ENCODE measurements at regions not wholly inside any gene's neighbourhood (a gene's known extent, or its start where the extent isn't known, plus 50 kb on each side); places are given as distances from the start of the nearest gene placed in this dataset.

DNA sequence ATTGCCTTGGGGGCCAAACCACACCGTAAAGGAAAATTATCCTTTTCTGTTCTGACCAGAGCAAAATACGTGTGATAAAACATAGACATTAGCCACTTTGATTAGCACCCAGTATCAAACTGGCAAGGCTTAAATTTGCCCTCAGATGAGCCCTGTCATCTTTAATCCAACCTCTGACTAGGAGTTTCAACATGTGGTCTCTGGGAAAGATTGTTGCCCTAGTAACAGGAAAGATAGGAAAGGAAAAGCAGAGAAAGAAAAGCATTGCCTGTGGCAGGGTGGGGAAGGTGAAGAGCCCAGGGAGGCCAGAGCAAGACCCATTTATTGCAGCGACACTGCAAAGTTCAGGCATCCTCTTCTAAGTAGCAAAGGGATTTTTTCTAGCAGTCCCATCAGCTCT, 181.5 kb upstream of the SCN7A start:
- Histone ChIP-seq H3K4me1 (ENCODE audit: insufficient read depth, poor library complexity, severe bottlenecking) (no peaks in the 10 kb centered on the region), H3K36me3 (ENCODE audit: low read depth) (no peaks in the 10 kb centered on the region), H3K27me3 (ENCODE audit: insufficient read depth, poor library complexity, severe bottlenecking) (no peaks in the 10 kb centered on the region), H3K4me3 (ENCODE audit: severe bottlenecking) (no peak overlapping the region), H3K9me3 (ENCODE audit: severe bottlenecking) (no peaks in the 10 kb centered on the region), H3K27ac (ENCODE audit: poor library complexity, severe bottlenecking) (no peak overlapping the region)
- TF ChIP-seq, protein P1, sequence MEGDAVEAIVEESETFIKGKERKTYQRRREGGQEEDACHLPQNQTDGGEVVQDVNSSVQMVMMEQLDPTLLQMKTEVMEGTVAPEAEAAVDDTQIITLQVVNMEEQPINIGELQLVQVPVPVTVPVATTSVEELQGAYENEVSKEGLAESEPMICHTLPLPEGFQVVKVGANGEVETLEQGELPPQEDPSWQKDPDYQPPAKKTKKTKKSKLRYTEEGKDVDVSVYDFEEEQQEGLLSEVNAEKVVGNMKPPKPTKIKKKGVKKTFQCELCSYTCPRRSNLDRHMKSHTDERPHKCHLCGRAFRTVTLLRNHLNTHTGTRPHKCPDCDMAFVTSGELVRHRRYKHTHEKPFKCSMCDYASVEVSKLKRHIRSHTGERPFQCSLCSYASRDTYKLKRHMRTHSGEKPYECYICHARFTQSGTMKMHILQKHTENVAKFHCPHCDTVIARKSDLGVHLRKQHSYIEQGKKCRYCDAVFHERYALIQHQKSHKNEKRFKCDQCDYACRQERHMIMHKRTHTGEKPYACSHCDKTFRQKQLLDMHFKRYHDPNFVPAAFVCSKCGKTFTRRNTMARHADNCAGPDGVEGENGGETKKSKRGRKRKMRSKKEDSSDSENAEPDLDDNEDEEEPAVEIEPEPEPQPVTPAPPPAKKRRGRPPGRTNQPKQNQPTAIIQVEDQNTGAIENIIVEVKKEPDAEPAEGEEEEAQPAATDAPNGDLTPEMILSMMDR (IDR thresholded peaks at IDR 0.05; ENCODE audit: poor library complexity, severe bottlenecking): no peak
- ATAC-seq (ENCODE audit: low read depth): no peak
- no peak for DNase-seq (ENCODE audit: low spot score)

DNA sequence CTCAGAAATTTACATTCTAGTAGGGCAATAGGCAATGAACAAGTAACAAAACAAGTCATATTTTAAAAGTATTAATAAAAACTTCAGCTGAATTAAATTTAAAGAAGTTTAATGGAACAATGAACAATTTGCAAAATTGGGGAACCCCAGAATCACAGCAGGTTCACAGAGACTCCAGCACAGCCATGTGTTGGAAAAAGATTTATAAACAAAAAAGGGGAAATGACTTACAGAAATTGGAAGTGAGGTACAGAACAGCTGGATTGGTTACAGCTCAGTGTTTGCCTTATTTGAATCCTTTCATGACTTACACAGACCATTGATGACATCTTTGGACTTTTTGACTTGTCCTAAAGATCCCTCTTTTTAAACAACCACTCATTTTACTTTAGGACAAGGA, 179.9 kb upstream of the SCN7A start:
- no peaks in the 10 kb centered on the region for H3K27me3 ChIP-seq (ENCODE audit: insufficient read depth, poor library complexity, severe bottlenecking)
- H3K4me3 ChIP-seq (ENCODE audit: severe bottlenecking): no peak overlapping the region
- TF ChIP-seq, protein P1 (IDR thresholded peaks at IDR 0.05; ENCODE audit: poor library complexity, severe bottlenecking): no peak
- no peak for DNase-seq (ENCODE audit: low spot score)
- H3K9me3 ChIP-seq (ENCODE audit: severe bottlenecking): no peaks in the 10 kb centered on the region
- H3K4me1 ChIP-seq (ENCODE audit: insufficient read depth, poor library complexity, severe bottlenecking): no peaks in the 10 kb centered on the region
- H3K36me3 ChIP-seq (ENCODE audit: low read depth): no peaks in the 10 kb centered on the region
- ATAC-seq (ENCODE audit: low read depth): no peak
- no peak overlapping the region for H3K27ac ChIP-seq (ENCODE audit: poor library complexity, severe bottlenecking)

DNA sequence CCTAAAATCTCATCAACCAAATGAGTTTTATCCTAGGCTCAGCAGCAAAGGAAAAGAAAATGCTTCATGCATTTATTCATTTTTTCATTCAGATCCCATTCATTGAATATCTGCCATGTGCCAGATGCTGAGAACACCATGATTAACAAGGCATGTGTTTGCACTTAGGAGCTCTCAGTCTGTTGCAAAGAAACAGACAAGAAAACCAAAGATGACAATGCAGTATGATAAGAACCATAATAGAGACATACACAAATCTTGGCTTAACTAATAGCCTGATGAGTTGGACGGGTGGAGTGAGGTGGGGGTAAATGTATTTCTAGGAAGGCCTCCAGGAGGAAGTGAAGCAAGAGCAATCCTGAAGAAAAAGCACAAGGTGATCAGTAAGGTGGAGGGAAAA, 177.8 kb upstream of the SCN7A start:
- H3K27ac ChIP-seq (ENCODE audit: poor library complexity, severe bottlenecking): no peak overlapping the region
- DNase-seq (ENCODE audit: low spot score) (no peak), ATAC-seq (ENCODE audit: low read depth) (no peak)
- TF ChIP-seq, protein P1 (IDR thresholded peaks at IDR 0.05; ENCODE audit: poor library complexity, severe bottlenecking): no peak
- no peaks in the 10 kb centered on the region for H3K27me3 ChIP-seq (ENCODE audit: insufficient read depth, poor library complexity, severe bottlenecking)
- H3K36me3 ChIP-seq (ENCODE audit: low read depth): no peaks in the 10 kb centered on the region
- H3K9me3 ChIP-seq (ENCODE audit: severe bottlenecking): no peaks in the 10 kb centered on the region
- no peak overlapping the region for H3K4me3 ChIP-seq (ENCODE audit: severe bottlenecking)
- H3K4me1 ChIP-seq (ENCODE audit: insufficient read depth, poor library complexity, severe bottlenecking): no peaks in the 10 kb centered on the region

DNA sequence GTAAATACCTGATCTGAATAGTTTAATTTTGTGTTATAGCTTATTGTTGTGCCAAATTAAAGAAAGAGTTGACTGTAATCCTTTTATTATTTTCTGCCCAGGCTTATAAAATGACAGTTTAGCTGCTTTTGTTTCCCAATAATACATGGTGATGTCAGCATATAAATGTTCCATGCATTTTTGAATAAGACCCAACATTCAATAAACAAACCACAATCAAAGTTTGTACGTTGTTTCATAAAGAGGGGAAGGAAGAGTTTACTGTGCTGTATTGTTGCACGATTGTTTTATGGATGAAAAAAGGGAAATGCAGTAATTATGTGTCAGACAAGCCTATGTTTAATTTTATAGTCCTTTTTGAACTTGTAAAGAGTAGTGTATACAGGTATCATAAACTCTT, 177.2 kb upstream of the SCN7A start:
- DNase-seq (ENCODE audit: low spot score) (no peak), ATAC-seq (ENCODE audit: low read depth) (no peak)
- no peaks in the 10 kb centered on the region for H3K9me3 ChIP-seq (ENCODE audit: severe bottlenecking)
- H3K36me3 ChIP-seq (ENCODE audit: low read depth): no peaks in the 10 kb centered on the region
- TF ChIP-seq, protein P1 (IDR thresholded peaks at IDR 0.05; ENCODE audit: poor library complexity, severe bottlenecking): no peak
- H3K27ac ChIP-seq (ENCODE audit: poor library complexity, severe bottlenecking): no peak overlapping the region
- no peaks in the 10 kb centered on the region for H3K27me3 ChIP-seq (ENCODE audit: insufficient read depth, poor library complexity, severe bottlenecking)
- H3K4me3 ChIP-seq (ENCODE audit: severe bottlenecking): no peak overlapping the region
- no peaks in the 10 kb centered on the region for H3K4me1 ChIP-seq (ENCODE audit: insufficient read depth, poor library complexity, severe bottlenecking)

DNA sequence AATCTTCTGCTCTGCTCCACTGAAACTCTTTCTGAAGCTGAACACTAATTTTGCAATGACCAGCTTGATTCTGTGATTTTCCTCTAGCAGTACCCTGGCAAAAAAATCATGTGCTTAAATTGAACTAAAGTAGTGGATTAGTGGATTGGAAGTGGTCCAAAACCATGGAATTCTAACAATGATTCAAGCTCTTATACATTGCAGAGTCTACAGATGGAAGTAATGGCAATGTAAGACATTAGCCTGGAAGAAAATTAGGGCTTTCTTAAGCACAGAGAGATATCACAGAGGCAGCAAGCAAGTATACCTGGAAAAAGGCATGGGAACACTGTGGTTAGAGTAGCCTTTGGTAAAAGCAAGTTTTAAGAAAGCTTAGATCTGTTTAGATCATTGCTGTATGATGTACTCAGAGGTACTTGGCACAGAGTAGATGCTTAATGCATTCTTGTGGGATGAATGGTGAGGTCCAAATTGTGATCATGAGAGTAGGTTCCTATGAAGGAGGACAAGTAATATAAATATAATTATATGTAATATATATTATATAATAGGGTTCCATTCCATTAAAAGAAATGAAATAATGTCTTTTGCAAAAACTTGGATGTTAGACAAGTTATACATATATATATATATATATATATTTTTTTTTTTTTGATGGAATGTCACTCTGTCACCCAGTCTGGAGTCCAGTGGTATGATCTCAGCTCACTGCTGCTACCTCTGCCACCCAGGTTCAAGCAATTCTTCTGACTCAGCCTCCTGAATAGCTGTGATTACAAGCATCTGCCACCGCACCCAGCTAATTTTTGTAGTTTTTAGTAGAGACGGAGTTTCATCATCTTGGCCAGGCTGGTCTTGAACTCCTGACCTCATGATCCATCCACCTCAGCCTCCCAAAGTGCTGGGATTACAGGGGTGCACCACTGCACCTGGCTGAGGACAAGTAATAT, 172.2 kb upstream of the SCN7A start:
- DNase-seq (ENCODE audit: low spot score): no peak
- TF ChIP-seq, protein P1 (IDR thresholded peaks at IDR 0.05; ENCODE audit: poor library complexity, severe bottlenecking): no peak
- Histone ChIP-seq H3K36me3 (ENCODE audit: low read depth) (no peaks in the 10 kb centered on the region), H3K9me3 (ENCODE audit: severe bottlenecking) (no peaks in the 10 kb centered on the region), H3K27ac (ENCODE audit: poor library complexity, severe bottlenecking) (no peak overlapping the region), H3K4me1 (ENCODE audit: insufficient read depth, poor library complexity, severe bottlenecking) (no peaks in the 10 kb centered on the region), H3K4me3 (ENCODE audit: severe bottlenecking) (no peak overlapping the region), H3K27me3 (ENCODE audit: insufficient read depth, poor library complexity, severe bottlenecking) (no peaks in the 10 kb centered on the region)
- no peak for ATAC-seq (ENCODE audit: low read depth)

Data from RWPE2 (cell line).